Esophagus muscularis mucosa (tissue), 4 donors: ENCODE measurements at regions not wholly inside any gene's neighbourhood (a gene's known extent, or its start where the extent isn't known, plus 50 kb on each side); places are given as distances from the start of the nearest gene placed in this dataset.

Experiments
- DNase-seq: peaks from one replicate; pipeline ENCODE4 v3.0.0-alpha.2; 2017; ENCODE audit errors: extremely low spot score
- H3K27ac ChIP-seq, 4 donors: fragments of 200-600 bp; sonication (generic); replicated peaks in 1 of 4; 1 replicate in 3 of 4; 2 replicates in 1 of 4; pipeline ENCODE4 v1.5.1; 2016 to 2019; ENCODE audit warnings: mild to moderate bottlenecking in 1 of 4
- H3K27me3 ChIP-seq, 4 donors: fragments of 200-600 bp; sonication (generic); one replicate each; pipeline versions ENCODE4 v1.5.1 to v1.6.0; 2016 to 2019
- H3K36me3 ChIP-seq, 4 donors: fragments of 200-600 bp; sonication (generic); one replicate each; pipeline ENCODE4 v1.5.1; 2016 to 2019
- H3K4me1 ChIP-seq, 4 donors: fragments of 200-600 bp; sonication (generic); one replicate each; pipeline ENCODE4 v1.5.1; 2016 to 2019
- H3K4me3 ChIP-seq, 4 donors: fragments of 200-600 bp; sonication (generic); 1 replicate in 2 of 4; 2 replicates in 2 of 4; pipeline ENCODE4 v1.5.1; 2016 to 2019; ENCODE audit warnings: mild to moderate bottlenecking in 4 of 4, moderate library complexity in 1 of 4
- H3K9me3 ChIP-seq, 4 donors: fragments of 200-600 bp; sonication (generic); 1 replicate in 3 of 4; 2 replicates in 1 of 4; pipeline ENCODE4 v1.5.1; 2016 to 2019
- EP300 ChIP-seq: sonication (generic); formaldehyde crosslinking; IDR thresholded peaks from one replicate; pipeline ENCODE4 v1.6.1; 2017; ENCODE audit warnings: antibody characterized with exemption
- POLR2A ChIP-seq: fragments of 450-650 bp; IDR thresholded peaks from one replicate; pipeline ENCODE4 v1.6.1; 2017; ENCODE audit warnings: antibody characterized with exemption, moderate library complexity, mild to moderate bottlenecking, low read depth
- POLR2AphosphoS5 ChIP-seq, 2 donors: sonication (generic); formaldehyde crosslinking; IDR thresholded peaks; one replicate each; pipeline ENCODE4 v1.6.1; 2017; ENCODE audit warnings: antibody characterized with exemption in 2 of 2
- WGBS: methylation state at CpG from one replicate; pipeline ENCODE4 v1.1.5; 2018; 5-methylcytosine and 5-hydroxymethylcytosine counted together
- intact Hi-C: fragments of 100-400 bp; cut with DNase I; formaldehyde crosslinking; loops from one replicate; pipeline ENCODE4 v1.15.1; 2023
- TF ChIP-seq, protein P1 (sequence below), 3 experiments: fragments of 200-600 bp in 2 of 3; fragments of 450-650 bp in 1 of 3; sonication (generic) in 2 of 3; IDR thresholded peaks; one replicate each; pipeline ENCODE4 v1.5.1; 2017 to 2019; ENCODE audit warnings: antibody characterized with exemption in 3 of 3, mild to moderate bottlenecking in 2 of 3, moderate library complexity in 1 of 3

DNA sequence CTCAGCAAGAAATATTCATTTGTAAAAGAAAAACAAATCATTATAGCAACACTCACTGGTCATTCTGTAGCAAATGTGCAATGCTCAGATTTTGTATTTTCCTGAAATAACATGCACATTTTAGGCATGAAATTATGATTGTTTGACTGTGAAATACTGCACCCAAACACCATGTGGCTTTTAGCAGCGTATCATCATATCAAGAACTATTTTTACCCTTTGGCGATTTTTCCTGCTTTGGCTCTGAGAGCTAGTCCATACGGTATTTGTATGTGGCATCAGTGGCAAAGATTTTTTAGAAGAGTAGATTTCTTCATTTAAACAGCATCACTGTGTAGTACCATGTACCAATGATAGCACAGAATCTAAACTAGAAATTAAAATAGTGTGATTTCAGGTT lies 493.1 kb downstream of the NR4A2 start:
- H3K4me3 ChIP-seq, result no peak overlapping the region
- no peak for DNase-seq
- H3K36me3 ChIP-seq, result no peaks in the 10 kb centered on the region
- no peaks in the 10 kb centered on the region for H3K9me3 ChIP-seq
- no peak for TF ChIP-seq POLR2A
- TF ChIP-seq POLR2AphosphoS5 (IDR thresholded peaks at IDR 0.05), result no peak
- TF ChIP-seq, protein P1, sequence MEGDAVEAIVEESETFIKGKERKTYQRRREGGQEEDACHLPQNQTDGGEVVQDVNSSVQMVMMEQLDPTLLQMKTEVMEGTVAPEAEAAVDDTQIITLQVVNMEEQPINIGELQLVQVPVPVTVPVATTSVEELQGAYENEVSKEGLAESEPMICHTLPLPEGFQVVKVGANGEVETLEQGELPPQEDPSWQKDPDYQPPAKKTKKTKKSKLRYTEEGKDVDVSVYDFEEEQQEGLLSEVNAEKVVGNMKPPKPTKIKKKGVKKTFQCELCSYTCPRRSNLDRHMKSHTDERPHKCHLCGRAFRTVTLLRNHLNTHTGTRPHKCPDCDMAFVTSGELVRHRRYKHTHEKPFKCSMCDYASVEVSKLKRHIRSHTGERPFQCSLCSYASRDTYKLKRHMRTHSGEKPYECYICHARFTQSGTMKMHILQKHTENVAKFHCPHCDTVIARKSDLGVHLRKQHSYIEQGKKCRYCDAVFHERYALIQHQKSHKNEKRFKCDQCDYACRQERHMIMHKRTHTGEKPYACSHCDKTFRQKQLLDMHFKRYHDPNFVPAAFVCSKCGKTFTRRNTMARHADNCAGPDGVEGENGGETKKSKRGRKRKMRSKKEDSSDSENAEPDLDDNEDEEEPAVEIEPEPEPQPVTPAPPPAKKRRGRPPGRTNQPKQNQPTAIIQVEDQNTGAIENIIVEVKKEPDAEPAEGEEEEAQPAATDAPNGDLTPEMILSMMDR (IDR thresholded peaks at IDR 0.05), result no peak
- TF ChIP-seq EP300, result no peak
- no peaks in the 10 kb centered on the region for H3K4me1 ChIP-seq
- H3K27ac ChIP-seq, result no peak overlapping the region
- 50% methylated on average over 3 of the region's 3 CpGs for WGBS
- H3K27me3 ChIP-seq, result no peaks in the 10 kb centered on the region
- intact Hi-C loops, result no loop called here

- Histone ChIP-seq H3K27ac (no peak overlapping the region), H3K36me3 (no peaks in the 10 kb centered on the region), H3K9me3 (no peaks in the 10 kb centered on the region), H3K27me3 (no peaks in the 10 kb centered on the region), H3K4me3 (no peak overlapping the region), H3K4me1 (no peaks in the 10 kb centered on the region)
- no peak for DNase-seq
- intact Hi-C loops, result no loop called here
- 91% methylated on average over 1 of the region's 1 CpG for WGBS
- TF ChIP-seq POLR2AphosphoS5 (IDR thresholded peaks at IDR 0.05) (no peak), POLR2A (no peak), EP300 (no peak)
- TF ChIP-seq, protein P1 (IDR thresholded peaks at IDR 0.05), result no peak
These were observed 496.1 kb downstream of the NR4A2 start for GRCh38 chr2:155836439-155836838.

- Histone ChIP-seq H3K4me1 (no peaks in the 10 kb centered on the region), H3K27ac (no peak overlapping the region), H3K27me3 (no peaks in the 10 kb centered on the region), H3K9me3 (no peaks in the 10 kb centered on the region), H3K36me3 (no peaks in the 10 kb centered on the region), H3K4me3 (no peak overlapping the region)
- no peak for DNase-seq
- WGBS, result 61% methylated on average over 4 of the region's 4 CpGs
- TF ChIP-seq POLR2AphosphoS5 (IDR thresholded peaks at IDR 0.05) (no peak), POLR2A (no peak), EP300 (no peak)
- TF ChIP-seq, protein P1 (IDR thresholded peaks at IDR 0.05), result no peak
- intact Hi-C loops, result no loop called here
These were observed 501.5 kb downstream of the NR4A2 start for GRCh38 chr2:155830817-155831579.

DNA sequence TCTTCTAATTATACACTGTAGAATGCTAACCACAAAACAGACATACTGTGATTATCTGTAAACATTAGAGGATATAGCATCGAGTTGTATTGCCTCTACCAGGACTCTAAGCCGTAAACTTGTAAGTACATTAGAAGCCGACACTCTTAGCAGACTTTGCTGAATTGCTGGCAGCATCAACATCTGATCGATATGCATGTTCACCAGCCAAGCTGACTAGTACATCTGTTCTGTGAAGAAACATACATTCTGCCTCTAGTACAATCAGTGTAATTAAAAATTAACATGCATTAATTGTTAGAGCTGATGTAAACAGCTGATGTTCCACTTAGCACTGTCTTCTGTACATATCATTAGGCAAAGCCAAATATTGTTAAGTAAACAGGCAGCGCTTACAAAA lies 502.2 kb downstream of the NR4A2 start:
- no peak overlapping the region for H3K4me3 ChIP-seq
- WGBS, result 87% methylated on average over 5 of the region's 5 CpGs
- no peaks in the 10 kb centered on the region for H3K4me1 ChIP-seq
- DNase-seq, result no peak
- intact Hi-C loops, result no loop called here
- TF ChIP-seq, protein P1 (IDR thresholded peaks at IDR 0.05), result no peak
- TF ChIP-seq POLR2A, result no peak
- no peak for TF ChIP-seq EP300
- TF ChIP-seq POLR2AphosphoS5 (IDR thresholded peaks at IDR 0.05), result no peak
- H3K36me3 ChIP-seq, result no peaks in the 10 kb centered on the region
- H3K9me3 ChIP-seq, result no peaks in the 10 kb centered on the region
- no peak overlapping the region for H3K27ac ChIP-seq
- no peaks in the 10 kb centered on the region for H3K27me3 ChIP-seq

GRCh38 chr2:155825876-155826275 lies 506.6 kb downstream of the NR4A2 start:
- Histone ChIP-seq H3K27ac (no peak overlapping the region), H3K9me3 (no peaks in the 10 kb centered on the region), H3K27me3 (no peaks in the 10 kb centered on the region), H3K4me1 (no peaks in the 10 kb centered on the region), H3K4me3 (no peak overlapping the region), H3K36me3 (no peaks in the 10 kb centered on the region)
- DNase-seq, result no peak
- 79% methylated on average over 2 of the region's 2 CpGs for WGBS
- intact Hi-C loops, result no loop called here
- TF ChIP-seq EP300 (no peak), POLR2AphosphoS5 (IDR thresholded peaks at IDR 0.05) (no peak), POLR2A (no peak)
- TF ChIP-seq, protein P1 (IDR thresholded peaks at IDR 0.05), result no peak
